H9 (cell line): ENCODE measurements at regions not wholly inside any gene's neighbourhood (a gene's known extent, or its start where the extent isn't known, plus 50 kb on each side); places are given as distances from the start of the nearest gene placed in this dataset.
"Not testable (repeated sequence)": the region's sequence is repeated elsewhere in the genome, so short reads cannot be mapped to it uniquely, and the experiment has no call there.

ENCODE experiments used
- DNase-seq: peaks from one replicate; pipeline ENCODE4 v3.0.0-alpha.2; 2017
- H2AFZ ChIP-seq: one replicate; pipeline ENCODE4 v1.6.1; 2013; ENCODE audit warnings: mild to moderate bottlenecking, low read length, control low read depth, moderate library complexity
- H2AK5ac ChIP-seq: 2 replicates; pipeline ENCODE4 v1.6.1; 2013; ENCODE audit warnings: low read length, control low read depth, mixed read lengths; ENCODE audit not compliant: insufficient read length
- H2BK120ac ChIP-seq: one replicate; pipeline ENCODE4 v1.6.1; 2013; ENCODE audit warnings: low read depth, mild to moderate bottlenecking, low read length, control low read depth, inconsistent platforms; ENCODE audit not compliant: poor library complexity, severe bottlenecking
- H2BK12ac ChIP-seq: 2 replicates; pipeline ENCODE4 v1.6.1; 2013; ENCODE audit warnings: low read length, control low read depth, mixed read lengths, low read depth; ENCODE audit not compliant: insufficient read length
- H2BK15ac ChIP-seq: 2 replicates; pipeline ENCODE4 v1.6.1; 2013; ENCODE audit warnings: low read depth, low read length, control low read depth
- H2BK20ac ChIP-seq: one replicate; pipeline ENCODE4 v1.6.1; 2013; ENCODE audit warnings: low read depth, mild to moderate bottlenecking, low read length, control low read depth, inconsistent platforms; ENCODE audit not compliant: poor library complexity, severe bottlenecking
- H2BK5ac ChIP-seq: 2 replicates; pipeline ENCODE4 v1.6.1; 2013; ENCODE audit warnings: low read length, control low read depth, mixed read lengths; ENCODE audit not compliant: insufficient read length
- H3K14ac ChIP-seq: 2 replicates; pipeline ENCODE4 v1.6.1; 2013; ENCODE audit warnings: low read length, control low read depth; ENCODE audit not compliant: insufficient read depth
- H3K18ac ChIP-seq: 2 replicates; pipeline ENCODE4 v1.6.1; 2013; ENCODE audit warnings: low read depth, mild to moderate bottlenecking, mixed read lengths, low read length, control low read depth; ENCODE audit not compliant: insufficient read length
- H3K23ac ChIP-seq: 2 replicates; pipeline ENCODE4 v1.6.1; 2013; ENCODE audit warnings: low read length, control low read depth, mixed read lengths, low read depth; ENCODE audit not compliant: insufficient read length
- H3K23me2 ChIP-seq: 2 replicates; pipeline ENCODE4 v1.6.1; 2013; ENCODE audit warnings: low read depth, mild to moderate bottlenecking, mixed read lengths, low read length, control low read depth; ENCODE audit not compliant: insufficient read length, poor library complexity, severe bottlenecking
- H3K27ac ChIP-seq: 2 replicates; pipeline ENCODE4 v1.5.1; 2013; ENCODE audit warnings: low read length, control low read depth, mixed read lengths, low read depth; ENCODE audit not compliant: insufficient read length
- H3K27me3 ChIP-seq: 2 replicates; pipeline ENCODE4 v1.6.1; 2013; ENCODE audit warnings: low read length, control low read depth, inconsistent platforms; ENCODE audit not compliant: insufficient read depth
- H3K4ac ChIP-seq: 2 replicates; pipeline ENCODE4 v1.6.1; 2013; ENCODE audit warnings: low read depth, mild to moderate bottlenecking, control low read depth, inconsistent platforms, low read length, moderate library complexity
- H3K4me1 ChIP-seq: 2 replicates; pipeline ENCODE4 v1.6.1; 2013; ENCODE audit warnings: low read length, control low read depth, inconsistent platforms; ENCODE audit not compliant: insufficient read depth
- H3K4me2 ChIP-seq: 2 replicates; pipeline ENCODE4 v1.6.1; 2013; ENCODE audit warnings: low read length, control low read depth, mixed read lengths; ENCODE audit not compliant: insufficient read length, insufficient read depth
- H3K56ac ChIP-seq: 2 replicates; pipeline ENCODE4 v1.6.1; 2013; ENCODE audit warnings: low read depth, mild to moderate bottlenecking, mixed read lengths, low read length, control low read depth; ENCODE audit not compliant: insufficient read length
- H3K79me1 ChIP-seq: 2 replicates; pipeline ENCODE4 v1.6.1; 2013; ENCODE audit warnings: low read depth, mild to moderate bottlenecking, moderate library complexity, low read length, control low read depth, inconsistent platforms; ENCODE audit not compliant: insufficient read depth, poor library complexity, severe bottlenecking
- H3K79me2 ChIP-seq: 2 replicates; pipeline ENCODE4 v1.6.1; 2013; ENCODE audit warnings: low read length, control low read depth, inconsistent platforms; ENCODE audit not compliant: insufficient read depth
- H3K9ac ChIP-seq: 2 replicates; pipeline ENCODE4 v1.6.1; 2013; ENCODE audit warnings: low read length, control low read depth, mixed read lengths; ENCODE audit not compliant: insufficient read length; ENCODE audit errors: extremely low read depth
- H3K9me3 ChIP-seq: one replicate; pipeline ENCODE4 v1.6.1; 2013; ENCODE audit warnings: low read depth, low read length, inconsistent platforms; ENCODE audit not compliant: control insufficient read depth
- H3T11ph ChIP-seq: one replicate; pipeline ENCODE4 v1.6.1; 2013; ENCODE audit warnings: mild to moderate bottlenecking, low read length, control low read depth, inconsistent platforms
- H4K20me1 ChIP-seq: one replicate; pipeline ENCODE4 v1.6.1; 2013; ENCODE audit not compliant: control insufficient read depth, insufficient read length, insufficient read depth
- H4K5ac ChIP-seq: 2 replicates; pipeline ENCODE4 v1.6.1; 2013; ENCODE audit warnings: low read depth, mild to moderate bottlenecking, mixed read lengths, low read length, control low read depth; ENCODE audit not compliant: insufficient read length
- H4K8ac ChIP-seq: replicated peaks from 2 replicates; pipeline ENCODE4 v1.6.1; 2013; ENCODE audit warnings: low read length, control low read depth, mixed read lengths, low read depth; ENCODE audit not compliant: insufficient read length
- H4K91ac ChIP-seq: 2 replicates; pipeline ENCODE4 v1.6.1; 2013; ENCODE audit warnings: low read depth, mild to moderate bottlenecking, moderate library complexity, mixed read lengths, low read length, control low read depth; ENCODE audit not compliant: insufficient read length
- H3K27ac Mint-ChIP-seq, 3 experiments: 2 replicates in 2 of 3; 3 replicates in 1 of 3; pipeline ENCODE4 v1.8.0; 2020 to 2021; ENCODE audit warnings: mixed read lengths in 3 of 3, mild to moderate bottlenecking in 1 of 3, moderate library complexity in 1 of 3
- H3K27me3 Mint-ChIP-seq: 2 replicates; pipeline ENCODE4 v1.8.0; 2021; ENCODE audit warnings: low read depth, mild to moderate bottlenecking, moderate library complexity, mixed read lengths
- H3K36me3 Mint-ChIP-seq, 3 experiments: 2 replicates in 2 of 3; 3 replicates in 1 of 3; pipeline ENCODE4 v1.8.0; 2020 to 2021; ENCODE audit warnings: low read depth in 3 of 3, mixed read lengths in 3 of 3; ENCODE audit not compliant: insufficient read depth in 1 of 3
- H3K4me1 Mint-ChIP-seq, 2 experiments: 2 replicates each; pipeline ENCODE4 v1.8.0; 2020; ENCODE audit warnings: mixed read lengths in 2 of 2
- H3K4me3 Mint-ChIP-seq, 2 experiments: 2 replicates in 1 of 2; 3 replicates in 1 of 2; pipeline ENCODE4 v1.8.0; 2020 to 2021; ENCODE audit warnings: mild to moderate bottlenecking in 2 of 2, mixed read lengths in 2 of 2, moderate library complexity in 1 of 2
- H3K9me3 Mint-ChIP-seq, 2 experiments: 2 replicates in 1 of 2; 3 replicates in 1 of 2; pipeline ENCODE4 v1.8.0; 2020; ENCODE audit warnings: mild to moderate bottlenecking in 2 of 2, mixed read lengths in 2 of 2, moderate library complexity in 1 of 2
- CTCF ChIP-seq: fragments of 200-600 bp; sonication (generic); conservative IDR thresholded peaks from 3 replicates; pipeline ENCODE4 v1.8.0; 2021; ENCODE audit warnings: antibody characterized with exemption, mild to moderate bottlenecking
- WGBS: extraction: QIAGEN DNeasy Blood & Tissue Kit; methylation state at CpG from one replicate; pipeline ENCODE4 v1.1.7; 2013; ENCODE audit warnings: missing lambda C conversion rate, low lambda C conversion rate, mixed read lengths; ENCODE audit not compliant: insufficient read length; ENCODE audit errors: extremely low coverage; 5-methylcytosine and 5-hydroxymethylcytosine counted together

- H4K20me1 ChIP-seq: no peaks in the 10 kb centered on the region
- no peak overlapping the region for H2BK20ac ChIP-seq
- no peak for DNase-seq
- H3K79me1 ChIP-seq: no peaks in the 10 kb centered on the region
- no peak overlapping the region for H2AFZ ChIP-seq
- H3K4me1 ChIP-seq: no peaks in the 10 kb centered on the region
- TF ChIP-seq CTCF: no peak
- H3K14ac ChIP-seq: no peak overlapping the region
- no peak overlapping the region for H3K4me2 ChIP-seq
- no peak overlapping the region for H2BK5ac ChIP-seq
- Mint-ChIP-seq H3K4me3 (no peak overlapping the region), H3K4me1 (no peaks in the 10 kb centered on the region), H3K27ac (no peak overlapping the region), H3K27me3 (no peaks in the 10 kb centered on the region), H3K36me3 (peaks cover 5 to 20% (median 11%) of the 10 kb centered on the region in 3 experiments), H3K9me3 (peaks cover 14 to 21% of the 10 kb centered on the region in 2 experiments)
- whole genome bisulfite sequencing: no CpG with 5 or more reads among the region's 3 CpGs
- H2BK120ac ChIP-seq: no peak overlapping the region
- H4K5ac ChIP-seq: no peak overlapping the region
- H4K8ac ChIP-seq: no peak overlapping the region
- H3T11ph ChIP-seq: no peak overlapping the region
- no peak overlapping the region for H3K9ac ChIP-seq
- no peak overlapping the region for H3K27ac ChIP-seq
- H4K91ac ChIP-seq: no peak overlapping the region
- no peak overlapping the region for H3K4ac ChIP-seq
- no peaks in the 10 kb centered on the region for H3K27me3 ChIP-seq
- no peaks in the 10 kb centered on the region for H3K9me3 ChIP-seq
- no peak overlapping the region for H3K18ac ChIP-seq
- H2BK15ac ChIP-seq: no peak overlapping the region
- H3K23ac ChIP-seq: no peak overlapping the region
- no peak overlapping the region for H2BK12ac ChIP-seq
- no peak overlapping the region for H3K56ac ChIP-seq
- no peaks in the 10 kb centered on the region for H3K23me2 ChIP-seq
- no peak overlapping the region for H2AK5ac ChIP-seq
- H3K79me2 ChIP-seq: no peaks in the 10 kb centered on the region
Observed at GRCh38 chr17:53217311-53217710, 605.4 kb upstream of the KIF2B start.

- H3K4me2 ChIP-seq, H3K56ac ChIP-seq, H3K9me3 ChIP-seq, H2BK5ac ChIP-seq, H3K9ac ChIP-seq, H2AK5ac ChIP-seq, H3K79me1 ChIP-seq, H4K5ac ChIP-seq, H3K27ac ChIP-seq, H2BK120ac ChIP-seq, H4K91ac ChIP-seq, H2BK15ac ChIP-seq, H3K4me1 Mint-ChIP-seq, H3K4me3 Mint-ChIP-seq, H2AFZ ChIP-seq, H3K4me1 ChIP-seq, H3K23me2 ChIP-seq, H2BK20ac ChIP-seq, H3K27ac Mint-ChIP-seq, H3K18ac ChIP-seq, H3K27me3 Mint-ChIP-seq, H3K23ac ChIP-seq, H3K14ac ChIP-seq, H2BK12ac ChIP-seq, H4K8ac ChIP-seq, DNase-seq, H3K79me2 ChIP-seq, H4K20me1 ChIP-seq, H3K27me3 ChIP-seq, H3K4ac ChIP-seq, H3T11ph ChIP-seq: not testable (repeated sequence)
- no CpG with 5 or more reads among the region's 1 CpG for WGBS
- H3K9me3 Mint-ChIP-seq: peaks cover 6 to 15% of the 10 kb centered on the region in 2 experiments; a peak in 4 of 5 replicates
- peaks cover 0 to 12% (median 3%) of the 10 kb centered on the region in 3 experiments; a peak in 5 of 7 replicates for H3K36me3 Mint-ChIP-seq
Observed at GRCh38 chr17:53208935-53209334, 613.8 kb upstream of the KIF2B start.
